Skeletal muscle cell (primary cell): ENCODE measurements at regions not wholly inside any gene's neighbourhood (a gene's known extent, or its start where the extent isn't known, plus 50 kb on each side); places are given as distances from the start of the nearest gene placed in this dataset.
A peak's percentile ranks its signal among the peaks of the same experiment; 100 is the strongest.

Experiments
- DNase-seq: peaks from one replicate; pipeline ENCODE4 v3.0.0-alpha.2; 2010; ENCODE audit warnings: low read depth
- H3K4me3 ChIP-seq: 2 replicates; pipeline ENCODE4 v1.5.1; 2011; ENCODE audit warnings: low read depth, mild to moderate bottlenecking, control low read depth, low read length, moderate library complexity

- H3K4me3 ChIP-seq: no peak overlapping the region
- DNase-seq: peak; percentile 21
These were observed 339.8 kb downstream of the DYSF start for GRCh38 chr2:71792926-71793761.

- no peak for DNase-seq
- H3K4me3 ChIP-seq: no peak overlapping the region
These were observed 338.3 kb downstream of the DYSF start for GRCh38 chr2:71791501-71792135.

- DNase-seq: no peak
These were observed 337.7 kb downstream of the DYSF start for GRCh38 chr2:71791061-71791450.

GRCh38 chr2:71790226-71791060 lies 337.1 kb downstream of the DYSF start:
- no peak for DNase-seq

More at GRCh38 chr2:71791061-71791450, 337.7 kb downstream of the DYSF start:
- no peak overlapping the region for H3K4me3 ChIP-seq

GRCh38 chr2:71789556-71790204 lies 336.3 kb downstream of the DYSF start:
- no peak for DNase-seq
- no peak overlapping the region for H3K4me3 ChIP-seq

More at GRCh38 chr2:71790226-71791060, 337.1 kb downstream of the DYSF start:
- H3K4me3 ChIP-seq: no peak overlapping the region

- DNase-seq: no peak
- no peak overlapping the region for H3K4me3 ChIP-seq
These were observed 335.4 kb downstream of the DYSF start for GRCh38 chr2:71788601-71789240.

GRCh38 chr2:71788186-71788525 lies 334.8 kb downstream of the DYSF start:
- no peak for DNase-seq

GRCh38 chr2:71787476-71788185 lies 334.3 kb downstream of the DYSF start:
- no peak for DNase-seq
- no peak overlapping the region for H3K4me3 ChIP-seq

More at GRCh38 chr2:71788186-71788525, 334.8 kb downstream of the DYSF start:
- no peak overlapping the region for H3K4me3 ChIP-seq

GRCh38 chr2:71787108-71787415 lies 333.7 kb downstream of the DYSF start:
- no peak for DNase-seq
- H3K4me3 ChIP-seq: no peak overlapping the region

GRCh38 chr2:71786291-71787107 lies 333.1 kb downstream of the DYSF start:
- DNase-seq: no peak

GRCh38 chr2:71785516-71785981 lies 332.2 kb downstream of the DYSF start:
- H3K4me3 ChIP-seq: no peak overlapping the region
- no peak for DNase-seq

More at GRCh38 chr2:71786291-71787107, 333.1 kb downstream of the DYSF start:
- H3K4me3 ChIP-seq: no peak overlapping the region

GRCh38 chr2:71784734-71785511 lies 331.6 kb downstream of the DYSF start:
- DNase-seq: no peak
- H3K4me3 ChIP-seq: no peak overlapping the region

GRCh38 chr2:71783815-71784214 lies 330.5 kb downstream of the DYSF start:
- no peak overlapping the region for H3K4me3 ChIP-seq
- DNase-seq: no peak

- no peak overlapping the region for H3K4me3 ChIP-seq
- no peak for DNase-seq
These were observed 329.9 kb downstream of the DYSF start for GRCh38 chr2:71783215-71783614.

- no peak for DNase-seq
These were observed 329.0 kb downstream of the DYSF start for GRCh38 chr2:71782323-71782722.

GRCh38 chr2:71781695-71782228 lies 328.4 kb downstream of the DYSF start:
- H3K4me3 ChIP-seq: no peak overlapping the region
- DNase-seq: no peak

More at GRCh38 chr2:71782323-71782722, 329.0 kb downstream of the DYSF start:
- H3K4me3 ChIP-seq: no peak overlapping the region

- H3K4me3 ChIP-seq: no peak overlapping the region
- DNase-seq: no peak
These were observed 326.8 kb downstream of the DYSF start for GRCh38 chr2:71780162-71780561.
